Neural progenitor cell (in vitro differentiated cells): ENCODE measurements at regions not wholly inside any gene's neighbourhood (a gene's known extent, or its start where the extent isn't known, plus 50 kb on each side); places are given as distances from the start of the nearest gene placed in this dataset.

Experiments used
- DNase-seq: peaks from one replicate; pipeline ENCODE4 v3.0.0-alpha.2; 2016; ENCODE audit warnings: low spot score
- H2AFZ ChIP-seq: fragments of 200-600 bp; sonication (generic); replicated peaks from 2 replicates; pipeline ENCODE4 v1.6.1; 2016; ENCODE audit warnings: antibody characterized with exemption
- H3F3A ChIP-seq: fragments of 200-600 bp; sonication (generic); 2 replicates; pipeline ENCODE4 v1.6.1; 2016; ENCODE audit warnings: antibody characterized with exemption, low read depth
- H3K27ac ChIP-seq: fragments of 200-600 bp; sonication (generic); 2 replicates; pipeline ENCODE4 v1.5.1; 2016; ENCODE audit warnings: mild to moderate bottlenecking
- H3K27me3 ChIP-seq: fragments of 200-600 bp; sonication (generic); 2 replicates; pipeline ENCODE4 v1.6.1; 2016; ENCODE audit warnings: mild to moderate bottlenecking, moderate library complexity
- H3K36me3 ChIP-seq: fragments of 200-600 bp; sonication (generic); 2 replicates; pipeline ENCODE4 v1.5.1; 2016
- H3K4me1 ChIP-seq: fragments of 200-600 bp; sonication (generic); 2 replicates; pipeline ENCODE4 v1.6.1; 2016; ENCODE audit warnings: mixed run types
- H3K4me2 ChIP-seq: fragments of 200-600 bp; sonication (generic); 2 replicates; pipeline ENCODE4 v1.6.1; 2016
- H3K4me3 ChIP-seq: fragments of 200-600 bp; sonication (generic); 2 replicates; pipeline ENCODE4 v1.5.1; 2016
- H3K79me2 ChIP-seq: fragments of 200-600 bp; sonication (generic); 2 replicates; pipeline ENCODE4 v1.6.1; 2016; ENCODE audit warnings: low read depth
- H3K9ac ChIP-seq: fragments of 200-600 bp; sonication (generic); 2 replicates; pipeline ENCODE4 v1.6.1; 2016
- H3K9me3 ChIP-seq: fragments of 200-600 bp; sonication (generic); 2 replicates; pipeline ENCODE4 v1.5.1; 2016; ENCODE audit warnings: low read depth
- H4K20me1 ChIP-seq: fragments of 200-600 bp; sonication (generic); 2 replicates; pipeline ENCODE4 v1.6.1; 2016; ENCODE audit warnings: low read depth
- H3K27ac Mint-ChIP-seq: 3 replicates; pipeline ENCODE4 v1.8.0; 2021; ENCODE audit warnings: mixed read lengths
- H3K27me3 Mint-ChIP-seq: 2 replicates; pipeline ENCODE4 v1.8.0; 2022; ENCODE audit warnings: low read depth, mild to moderate bottlenecking, inconsistent platforms, moderate library complexity, mixed read lengths; ENCODE audit not compliant: insufficient read depth
- H3K36me3 Mint-ChIP-seq: 3 replicates; pipeline ENCODE4 v1.8.0; 2021; ENCODE audit warnings: mixed read lengths
- H3K4me1 Mint-ChIP-seq: 3 replicates; pipeline ENCODE4 v1.8.0; 2021; ENCODE audit warnings: mixed read lengths
- H3K4me3 Mint-ChIP-seq: 3 replicates; pipeline ENCODE4 v1.8.0; 2021; ENCODE audit warnings: mild to moderate bottlenecking, moderate library complexity, mixed read lengths
- H3K9me3 Mint-ChIP-seq: 3 replicates; pipeline ENCODE4 v1.8.0; 2020; ENCODE audit warnings: mixed read lengths
- EZH2 ChIP-seq: fragments of 200-600 bp; sonication (generic); IDR thresholded peaks from 2 replicates; pipeline ENCODE4 v1.6.1; 2017; ENCODE audit warnings: antibody characterized with exemption, mild to moderate bottlenecking, moderate library complexity
- EZH2phosphoT487 ChIP-seq: fragments of 200-600 bp; sonication (generic); IDR thresholded peaks from 2 replicates; pipeline ENCODE4 v1.6.1; 2017; ENCODE audit warnings: antibody characterized with exemption
- TF ChIP-seq, protein P1 (sequence below): fragments of 200-600 bp; sonication (generic); IDR thresholded peaks from 2 replicates; pipeline ENCODE4 v1.5.1; 2017; ENCODE audit warnings: antibody characterized with exemption, mild to moderate bottlenecking

DNA sequence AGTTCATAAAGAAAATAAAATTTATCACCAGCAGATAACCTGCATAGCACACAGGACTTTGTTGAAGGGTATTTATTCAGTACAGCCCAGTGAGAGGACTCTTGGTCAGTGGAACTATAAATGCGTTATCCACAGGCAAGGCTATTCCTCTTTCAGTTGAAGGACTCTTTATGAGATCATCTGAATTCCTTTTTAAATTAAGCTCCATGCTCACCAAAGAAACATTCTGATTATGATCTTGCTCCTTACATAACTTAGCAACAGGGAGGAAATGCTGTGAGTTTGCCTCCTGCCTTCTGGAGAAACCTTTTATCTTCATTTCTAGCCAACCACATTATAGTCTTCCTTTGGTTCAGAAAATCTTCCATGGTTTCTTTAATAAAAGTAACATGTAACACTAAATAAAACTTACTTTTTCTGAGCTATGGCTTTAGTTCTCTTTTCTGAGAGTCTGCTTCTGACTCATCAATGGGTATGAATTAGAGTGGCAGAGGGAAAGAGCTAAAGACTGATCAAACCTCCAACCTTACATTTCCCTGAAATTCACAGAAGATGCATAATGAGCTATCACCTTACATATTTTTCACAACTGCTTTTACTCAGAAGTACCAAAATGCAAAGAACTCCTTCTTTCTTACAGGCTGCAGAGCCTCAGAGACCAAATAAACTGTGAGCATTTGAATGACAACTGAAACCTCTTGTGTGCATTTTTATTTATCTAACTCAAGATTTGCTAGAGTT, 267.2 kb downstream of the ADGRG6 start:
- Mint-ChIP-seq H3K36me3 (no peaks in the 10 kb centered on the region), H3K27me3 (no peaks in the 10 kb centered on the region), H3K4me3 (no peak overlapping the region), H3K9me3 (peaks cover 9% of the 10 kb centered on the region), H3K27ac (peak overlapping the region; percentile 86), H3K4me1 (peaks cover 15% of the 10 kb centered on the region)
- Histone ChIP-seq H3K36me3 (no peaks in the 10 kb centered on the region), H3K4me3 (no peak overlapping the region), H3K4me2 (no peak overlapping the region), H3K27ac (no peak overlapping the region), H3K9me3 (no peaks in the 10 kb centered on the region), H3K27me3 (no peaks in the 10 kb centered on the region), H3F3A (no peaks in the 10 kb centered on the region), H3K79me2 (no peaks in the 10 kb centered on the region), H4K20me1 (no peaks in the 10 kb centered on the region), H3K9ac (no peak overlapping the region), H2AFZ (peak overlapping the region; percentile 82), H3K4me1 (peaks cover 8% of the 10 kb centered on the region)
- DNase-seq: no peak
- no peak for TF ChIP-seq EZH2phosphoT487
- no peak for TF ChIP-seq EZH2
- TF ChIP-seq, protein P1, sequence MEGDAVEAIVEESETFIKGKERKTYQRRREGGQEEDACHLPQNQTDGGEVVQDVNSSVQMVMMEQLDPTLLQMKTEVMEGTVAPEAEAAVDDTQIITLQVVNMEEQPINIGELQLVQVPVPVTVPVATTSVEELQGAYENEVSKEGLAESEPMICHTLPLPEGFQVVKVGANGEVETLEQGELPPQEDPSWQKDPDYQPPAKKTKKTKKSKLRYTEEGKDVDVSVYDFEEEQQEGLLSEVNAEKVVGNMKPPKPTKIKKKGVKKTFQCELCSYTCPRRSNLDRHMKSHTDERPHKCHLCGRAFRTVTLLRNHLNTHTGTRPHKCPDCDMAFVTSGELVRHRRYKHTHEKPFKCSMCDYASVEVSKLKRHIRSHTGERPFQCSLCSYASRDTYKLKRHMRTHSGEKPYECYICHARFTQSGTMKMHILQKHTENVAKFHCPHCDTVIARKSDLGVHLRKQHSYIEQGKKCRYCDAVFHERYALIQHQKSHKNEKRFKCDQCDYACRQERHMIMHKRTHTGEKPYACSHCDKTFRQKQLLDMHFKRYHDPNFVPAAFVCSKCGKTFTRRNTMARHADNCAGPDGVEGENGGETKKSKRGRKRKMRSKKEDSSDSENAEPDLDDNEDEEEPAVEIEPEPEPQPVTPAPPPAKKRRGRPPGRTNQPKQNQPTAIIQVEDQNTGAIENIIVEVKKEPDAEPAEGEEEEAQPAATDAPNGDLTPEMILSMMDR: no peak

DNA sequence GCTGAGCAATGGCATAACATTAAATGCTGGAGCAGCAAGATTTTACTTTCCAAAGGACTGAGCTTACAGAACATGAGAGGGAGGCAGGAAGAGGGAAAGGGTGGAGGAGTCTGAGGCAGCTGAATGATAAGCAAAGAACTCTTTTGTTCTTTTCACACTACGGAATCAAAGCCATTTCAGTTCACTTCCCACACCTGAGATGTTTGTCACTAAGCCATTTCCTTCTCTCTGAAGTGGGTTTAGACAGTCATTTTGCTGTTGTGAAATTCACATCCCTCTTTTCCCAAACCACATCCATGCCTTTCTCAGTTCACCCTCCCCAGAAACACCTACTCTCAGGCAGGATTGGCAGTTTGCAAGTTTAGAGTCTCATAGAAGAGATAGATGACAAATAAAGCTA, 267.9 kb downstream of the ADGRG6 start:
- Mint-ChIP-seq H3K4me3 (no peak overlapping the region), H3K27me3 (no peaks in the 10 kb centered on the region)
- no peaks in the 10 kb centered on the region for H4K20me1 ChIP-seq

DNA sequence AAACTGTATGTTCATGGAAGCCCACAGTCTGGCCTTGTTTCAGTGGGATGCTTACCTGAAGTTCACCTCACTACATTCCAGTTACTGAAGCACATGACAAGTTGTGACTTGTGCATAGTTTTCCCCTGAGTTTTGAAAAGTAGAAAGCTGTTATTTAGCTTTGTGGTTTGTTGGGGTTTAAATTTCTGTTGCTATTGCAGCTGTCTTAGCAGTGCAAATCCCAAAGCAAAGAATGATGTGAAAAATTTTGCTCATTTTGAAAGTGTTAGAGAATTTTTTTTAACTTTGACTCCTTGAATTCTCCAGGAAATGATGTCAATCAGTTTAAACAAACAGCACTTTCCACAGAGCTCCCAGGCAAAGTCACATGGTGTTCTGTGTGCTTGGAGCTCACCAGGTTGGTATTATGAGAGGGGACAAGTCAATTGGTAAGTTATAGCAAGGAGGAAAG, 268.4 kb downstream of the ADGRG6 start:
- H3K9me3 Mint-ChIP-seq: peaks cover 17% of the 10 kb centered on the region
- no peaks in the 10 kb centered on the region for H3K9me3 ChIP-seq
- no peaks in the 10 kb centered on the region for H3K36me3 Mint-ChIP-seq
- peaks cover 8% of the 10 kb centered on the region for H3K4me1 ChIP-seq
- H4K20me1 ChIP-seq: no peaks in the 10 kb centered on the region
- no peaks in the 10 kb centered on the region for H3K27me3 ChIP-seq
- no peaks in the 10 kb centered on the region for H3K36me3 ChIP-seq
- H3K4me2 ChIP-seq: no peak overlapping the region
- H3K27ac ChIP-seq: no peak overlapping the region
- no peak for DNase-seq
- no peak overlapping the region for H3K9ac ChIP-seq
- H3K4me3 ChIP-seq: no peak overlapping the region
- H3K4me3 Mint-ChIP-seq: no peak overlapping the region
- H3K27me3 Mint-ChIP-seq: no peaks in the 10 kb centered on the region
- no peak overlapping the region for H3K27ac Mint-ChIP-seq
- no peaks in the 10 kb centered on the region for H3K79me2 ChIP-seq
- peaks cover 15% of the 10 kb centered on the region for H3K4me1 Mint-ChIP-seq
- H2AFZ ChIP-seq: peak overlapping the region; percentile 82
- TF ChIP-seq, protein P1: no peak
- no peak for TF ChIP-seq EZH2
- TF ChIP-seq EZH2phosphoT487: no peak
- H3F3A ChIP-seq: no peaks in the 10 kb centered on the region

More for the DNA sequence above, 267.9 kb downstream of the ADGRG6 start:
- H3K36me3 ChIP-seq: no peaks in the 10 kb centered on the region
- H3K27ac ChIP-seq: no peak overlapping the region
- H3K9me3 ChIP-seq: no peaks in the 10 kb centered on the region
- H3K4me2 ChIP-seq: no peak overlapping the region
- Mint-ChIP-seq H3K9me3 (peaks cover 12% of the 10 kb centered on the region), H3K27ac (no peak overlapping the region), H3K4me1 (peaks cover 15% of the 10 kb centered on the region), H3K36me3 (no peaks in the 10 kb centered on the region)
- H3K4me1 ChIP-seq: peaks cover 8% of the 10 kb centered on the region
- H3K9ac ChIP-seq: no peak overlapping the region
- TF ChIP-seq, protein P1: no peak
- TF ChIP-seq EZH2 (no peak), EZH2phosphoT487 (no peak)
- no peaks in the 10 kb centered on the region for H3K27me3 ChIP-seq
- DNase-seq: no peak
- H3K79me2 ChIP-seq: no peaks in the 10 kb centered on the region
- H2AFZ ChIP-seq: peak overlapping the region; percentile 82
- H3K4me3 ChIP-seq: no peak overlapping the region
- no peaks in the 10 kb centered on the region for H3F3A ChIP-seq
